Fibroblast of lung (primary cell): ENCODE measurements at regions not wholly inside any gene's neighbourhood (a gene's known extent, or its start where the extent isn't known, plus 50 kb on each side); places are given as distances from the start of the nearest gene placed in this dataset.

ENCODE experiments used
- CTCF ChIP-seq, 2 donors: IDR thresholded peaks in 1 of 2; conservative IDR thresholded peaks in 1 of 2; 1 replicate in 1 of 2; 2 replicates in 1 of 2; pipeline ENCODE4 v1.5.1; 2011 to 2012; ENCODE audit warnings: low read length in 2 of 2, control low read depth in 1 of 2, inconsistent platforms in 1 of 2, low read depth in 1 of 2, mild to moderate bottlenecking in 1 of 2
- EZH2 ChIP-seq: IDR thresholded peaks from 2 replicates; pipeline ENCODE4 v1.5.1; 2012; ENCODE audit warnings: low read length, control low read depth, mild to moderate bottlenecking; ENCODE audit errors: missing control alignments

GRCh38 chr7:128154504-128154903 is 86.6 kb upstream of the LEP start:
- TF ChIP-seq CTCF (conservative IDR thresholded peaks at IDR 0.05 in 1 of 2, IDR thresholded peaks at IDR 0.05 in 1 of 2; ENCODE audit: low read depth in 1 of 2, low read length in 2 of 2) (no peak), EZH2 (no peak)
